ENCODE measurements at regions not wholly inside any gene's neighbourhood (a gene's known extent, or its start where the extent isn't known, plus 50 kb on each side); places are given as distances from the start of the nearest gene placed in this dataset.

DNA sequence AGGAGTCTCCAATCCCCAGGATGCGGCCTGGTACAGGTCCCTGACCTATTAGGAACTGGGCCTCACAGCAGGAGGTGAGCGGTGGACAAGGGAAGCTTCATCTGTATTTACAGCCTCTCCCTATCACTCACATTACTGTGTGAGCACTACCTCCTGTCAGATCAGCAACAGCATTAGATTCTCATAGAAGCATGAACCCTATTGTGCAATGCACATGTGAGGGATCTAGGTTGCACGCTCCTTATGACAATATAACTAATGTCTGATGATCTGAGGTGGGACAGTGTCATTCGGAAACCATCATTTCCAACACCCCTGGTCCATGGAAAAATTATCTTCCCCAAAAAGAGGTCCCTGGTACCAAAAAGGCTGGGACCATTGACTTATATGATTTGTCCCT, 1000.5 kb downstream of the FLRT2 start:
- DNase-seq (ENCODE audit: low read depth in 2 of 2), result no peak

DNA sequence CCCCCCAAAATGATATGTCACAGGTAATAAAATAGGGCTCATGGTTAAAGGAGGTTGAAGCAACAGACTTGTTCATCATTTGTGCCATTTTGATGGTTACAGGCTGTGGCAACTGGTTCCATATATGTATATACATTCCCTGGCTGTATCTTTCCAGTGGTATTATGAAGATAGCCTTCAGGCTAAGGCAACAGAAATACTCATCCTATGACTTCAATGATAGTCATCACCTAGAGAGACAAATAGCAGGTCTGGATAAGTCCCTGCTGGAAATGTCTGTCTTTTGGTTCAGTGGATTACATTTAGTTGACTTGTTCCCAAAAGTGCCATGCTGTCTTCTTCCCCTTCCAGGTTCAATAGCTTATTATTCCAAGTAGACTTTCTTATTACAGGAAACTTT, 997.4 kb downstream of the FLRT2 start:
- DNase-seq (ENCODE audit: low read depth in 2 of 2), result no peak

DNA sequence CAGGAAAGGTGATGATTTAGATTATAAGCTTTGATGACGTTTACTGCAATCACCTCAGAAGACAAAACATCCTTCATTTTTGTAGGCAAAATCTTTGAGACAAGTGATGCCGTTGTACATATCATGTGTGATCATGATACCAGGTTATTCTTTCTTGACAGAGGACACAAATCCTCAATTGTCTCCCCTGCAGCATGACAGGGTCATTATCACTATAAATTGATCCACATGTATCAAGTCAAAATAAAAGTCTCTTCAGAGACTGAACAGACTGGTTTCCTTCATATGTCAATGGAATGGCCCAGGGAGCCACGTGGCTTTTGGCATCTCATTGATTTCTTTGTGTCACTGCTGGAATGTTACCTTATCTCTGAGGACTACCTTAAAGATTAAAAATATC, 995.7 kb downstream of the FLRT2 start:
- no peak for DNase-seq (ENCODE audit: low read depth in 2 of 2)

- DNase-seq (ENCODE audit: low read depth in 2 of 2), result no peak
Measured at GRCh38 chr14:86521843-86522242, 991.9 kb downstream of the FLRT2 start.

DNA sequence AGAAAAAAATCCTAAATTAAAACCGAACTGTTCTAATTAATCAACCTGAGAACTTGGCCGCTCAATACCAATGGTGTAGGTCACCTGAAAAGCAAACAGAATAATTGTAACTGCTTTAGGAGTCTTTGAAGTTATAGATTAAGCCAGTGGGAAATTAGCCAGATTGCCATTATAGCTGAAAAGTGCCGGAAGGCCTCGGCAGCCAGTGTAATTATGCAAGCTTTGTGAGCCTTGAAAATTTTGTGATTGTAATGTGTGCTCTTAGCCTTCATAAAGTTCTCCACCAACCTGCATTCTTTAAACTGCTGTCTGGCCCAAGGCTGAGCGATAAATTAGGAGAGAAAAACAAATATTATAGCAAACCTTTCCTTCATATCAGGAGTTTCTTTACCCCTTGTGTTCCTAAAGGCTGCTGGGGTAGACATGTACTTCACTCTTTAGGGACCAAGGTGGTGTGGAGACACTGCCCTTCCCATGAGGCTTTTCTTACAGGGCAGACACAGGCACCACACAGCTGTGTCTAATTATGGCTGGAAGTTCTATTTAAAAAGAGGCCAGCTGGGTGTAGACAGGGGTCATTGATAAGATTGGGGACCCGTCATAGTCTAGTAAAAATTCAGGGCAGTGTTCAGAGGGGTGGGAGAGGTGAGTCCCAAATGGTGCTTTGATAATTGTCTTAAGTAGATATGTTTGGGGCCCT, 991.2 kb downstream of the FLRT2 start:
- no peak for DNase-seq (ENCODE audit: low read depth in 2 of 2)

DNA sequence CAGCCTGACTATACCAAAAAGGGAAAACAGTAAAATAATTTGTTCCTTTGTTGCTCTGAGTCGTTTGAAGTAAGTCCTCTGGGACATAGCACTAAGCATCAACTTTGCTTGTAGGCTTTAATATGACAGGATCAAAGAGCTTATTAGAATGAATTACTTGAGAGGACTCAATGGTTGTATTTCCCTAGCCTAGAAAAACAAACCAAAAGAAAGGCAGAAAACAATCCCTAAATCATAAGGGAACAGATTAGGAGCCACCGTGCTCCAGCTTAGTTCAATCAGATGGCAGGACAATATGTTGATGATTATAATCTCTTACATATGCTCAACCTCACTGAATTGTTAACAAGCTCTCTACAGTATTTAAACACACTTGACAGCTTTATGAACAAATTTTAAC, 988.4 kb downstream of the FLRT2 start:
- DNase-seq (ENCODE audit: low read depth in 2 of 2), result no peak

DNA sequence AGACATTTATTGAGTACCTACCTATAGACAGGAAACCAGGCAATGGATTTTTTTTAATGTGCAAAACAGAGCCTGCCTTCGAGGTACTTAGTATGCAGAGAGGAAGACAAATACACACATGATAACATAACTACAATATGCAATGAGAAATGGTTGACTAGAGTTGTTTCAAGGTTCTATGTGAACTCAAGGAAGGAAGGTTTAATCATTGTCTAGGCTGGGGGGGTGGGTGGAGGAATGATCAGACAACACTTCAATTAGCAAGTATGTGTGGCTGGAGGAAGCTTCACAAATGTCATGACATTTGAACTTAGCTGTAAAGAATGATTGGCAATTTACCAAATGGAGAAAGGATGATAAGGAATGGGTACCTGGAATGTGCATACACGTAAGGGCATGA, 985.3 kb downstream of the FLRT2 start:
- no peak for DNase-seq (ENCODE audit: low read depth in 2 of 2)

DNA sequence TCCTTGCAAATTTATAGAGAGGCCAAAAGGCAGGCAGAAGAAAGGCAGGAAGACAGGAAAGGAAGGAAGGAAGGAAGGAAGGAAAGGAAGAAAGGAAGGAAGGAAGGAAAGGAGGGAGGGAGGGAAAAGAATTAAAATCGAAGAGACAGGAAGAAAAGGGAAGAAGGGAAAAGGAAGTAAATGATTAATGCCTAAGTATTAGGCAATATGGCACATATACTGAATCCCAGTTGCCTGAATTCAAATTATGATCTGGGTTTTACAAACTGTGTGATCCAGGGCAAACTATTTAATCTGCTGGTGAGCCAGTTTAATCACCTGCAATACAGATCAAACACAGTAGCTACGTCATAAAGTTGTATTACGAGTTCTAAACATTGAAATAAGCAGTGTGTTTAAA, 983.6 kb downstream of the FLRT2 start:
- DNase-seq (ENCODE audit: low read depth in 2 of 2), result no peak

- DNase-seq (ENCODE audit: low read depth in 2 of 2), result no peak
Measured at GRCh38 chr14:86513056-86513455, 983.1 kb downstream of the FLRT2 start.

- no peak for DNase-seq (ENCODE audit: low read depth in 2 of 2)
Measured at GRCh38 chr14:86510491-86510890, 980.5 kb downstream of the FLRT2 start.

DNA sequence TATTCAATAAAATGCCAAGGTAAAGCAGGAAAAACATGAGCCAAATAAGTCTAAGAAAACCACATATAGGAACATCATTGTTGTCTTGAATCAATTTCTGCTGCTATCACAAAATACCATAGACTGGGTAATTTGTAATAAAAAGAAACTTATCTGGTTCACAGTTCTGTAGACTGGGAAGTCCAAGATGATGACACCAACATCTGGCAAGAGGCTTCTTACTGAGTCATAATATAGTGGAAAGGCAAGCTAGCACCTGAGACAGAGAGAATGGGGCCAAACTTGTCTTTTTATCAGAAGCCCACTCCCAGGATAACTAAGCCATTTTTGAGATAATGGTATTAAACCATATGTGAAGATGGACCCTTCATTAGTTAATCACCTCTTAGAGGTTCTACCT, 975.9 kb downstream of the FLRT2 start:
- no peak for DNase-seq (ENCODE audit: low read depth in 2 of 2)

GRCh38 chr14:86501611-86502010, 971.7 kb downstream of the FLRT2 start:
- no peak for DNase-seq (ENCODE audit: low read depth in 2 of 2)

GRCh38 chr14:86491743-86492142, 961.8 kb downstream of the FLRT2 start:
- no peak for DNase-seq (ENCODE audit: low read depth in 2 of 2)

- DNase-seq (ENCODE audit: low read depth in 2 of 2), result no peak
Measured at GRCh38 chr14:86481104-86481503, 951.2 kb downstream of the FLRT2 start.

- no peak for DNase-seq (ENCODE audit: low read depth in 2 of 2)
Measured at GRCh38 chr14:86464341-86464740, 934.4 kb downstream of the FLRT2 start.

DNA sequence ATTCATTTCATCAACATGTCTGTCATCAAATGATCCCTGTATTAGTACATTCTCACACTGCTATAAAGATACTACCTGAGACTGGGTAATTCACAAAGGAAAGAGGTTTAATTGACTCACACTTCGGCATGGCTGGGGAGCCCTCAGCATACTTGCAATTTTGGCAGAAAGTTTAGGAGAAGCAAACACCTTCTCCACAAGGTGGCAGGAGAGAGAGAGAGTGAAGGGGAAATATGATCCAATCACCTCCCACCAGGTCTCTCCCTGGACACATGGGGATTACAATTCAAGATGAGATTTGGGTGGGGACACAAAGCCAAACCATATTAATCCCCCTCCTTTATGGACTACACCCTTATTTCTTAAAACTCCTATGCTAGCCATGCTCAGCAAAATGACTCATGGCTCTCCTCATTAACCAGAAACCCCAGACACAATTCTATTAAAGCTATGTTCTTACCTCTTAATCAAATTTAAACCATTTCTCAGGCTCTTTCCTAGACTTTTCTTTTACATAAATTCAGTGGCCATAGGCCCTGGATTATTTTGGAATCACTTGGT, 932.3 kb downstream of the FLRT2 start:
- DNase-seq (ENCODE audit: low read depth in 2 of 2), result no peak

DNA sequence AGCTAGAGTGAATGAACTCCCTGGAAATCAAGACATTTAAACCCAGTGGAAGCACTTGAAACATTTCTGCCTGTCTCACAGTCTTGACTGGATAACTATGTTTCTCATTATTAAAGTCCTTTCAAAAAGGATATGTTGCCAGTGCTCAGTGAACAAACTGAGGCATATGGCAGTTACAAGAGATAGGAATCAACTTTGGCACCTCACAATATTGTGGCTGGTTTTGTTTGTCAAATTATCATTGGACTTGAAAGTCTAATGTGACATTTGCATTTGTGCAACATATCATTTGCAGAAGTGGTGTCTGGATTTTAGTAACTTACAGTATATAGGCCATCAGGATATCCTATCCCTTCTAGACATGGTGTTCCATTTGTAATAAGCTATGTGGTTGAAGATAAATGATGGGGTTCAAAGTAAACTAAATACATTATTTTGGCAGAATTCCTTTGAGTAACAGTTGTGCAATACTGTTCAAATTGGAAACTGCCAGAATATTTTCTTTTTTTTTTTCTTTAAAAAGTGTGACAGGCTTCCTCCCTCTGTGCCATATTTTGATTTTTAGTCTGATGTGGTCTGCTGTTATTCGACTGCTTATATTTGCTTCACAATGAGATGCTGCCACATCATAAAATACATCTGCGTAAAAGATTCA, 927.7 kb downstream of the FLRT2 start:
- no peak for DNase-seq (ENCODE audit: low read depth in 2 of 2)

DNA sequence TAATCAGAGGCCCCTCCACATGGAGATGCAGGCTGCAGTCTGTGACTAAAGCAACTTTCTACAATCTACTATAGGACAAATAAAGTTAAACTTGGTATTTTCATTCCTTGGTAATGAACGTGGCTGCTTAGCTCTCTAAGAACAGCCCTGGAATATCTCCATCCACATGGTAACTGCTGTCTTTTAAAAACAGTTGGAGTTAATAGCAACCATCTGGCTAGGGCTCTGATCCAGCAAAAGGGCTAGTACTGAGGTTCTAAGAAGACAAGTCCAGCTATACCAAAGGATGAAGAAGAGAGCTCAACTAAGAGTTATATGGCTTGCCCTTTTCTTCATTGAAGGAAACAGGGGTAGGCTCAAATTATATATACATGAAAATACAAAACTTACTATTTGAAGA, 920.1 kb downstream of the FLRT2 start:
- DNase-seq (ENCODE audit: low read depth in 2 of 2), result peak; percentile 20 to 21

DNA sequence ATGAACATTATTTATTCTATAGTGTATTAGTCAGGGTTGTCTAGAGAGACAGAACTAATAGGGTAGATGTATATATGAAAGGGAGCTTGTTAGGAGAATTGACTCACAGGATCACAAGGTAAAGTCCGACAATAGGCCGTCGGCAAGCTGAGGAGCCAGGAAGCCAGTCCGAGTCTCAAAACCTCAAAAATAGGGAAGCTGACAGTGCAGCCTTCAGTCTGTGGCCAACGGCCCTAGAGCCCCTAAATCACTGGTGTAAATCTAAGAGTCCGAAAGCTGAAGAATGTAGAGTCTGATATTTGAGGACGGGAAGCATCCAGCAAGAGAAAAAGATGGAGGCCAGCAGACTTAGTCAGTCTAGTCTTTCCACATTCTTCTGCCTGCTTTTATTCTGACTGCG, 912.2 kb downstream of the FLRT2 start:
- DNase-seq (ENCODE audit: low read depth in 2 of 2), result no peak

GRCh38 chr14:86430853-86431252, 900.9 kb downstream of the FLRT2 start:
- peak; percentile 18 to 31 for DNase-seq (ENCODE audit: low read depth in 2 of 2)

DNA sequence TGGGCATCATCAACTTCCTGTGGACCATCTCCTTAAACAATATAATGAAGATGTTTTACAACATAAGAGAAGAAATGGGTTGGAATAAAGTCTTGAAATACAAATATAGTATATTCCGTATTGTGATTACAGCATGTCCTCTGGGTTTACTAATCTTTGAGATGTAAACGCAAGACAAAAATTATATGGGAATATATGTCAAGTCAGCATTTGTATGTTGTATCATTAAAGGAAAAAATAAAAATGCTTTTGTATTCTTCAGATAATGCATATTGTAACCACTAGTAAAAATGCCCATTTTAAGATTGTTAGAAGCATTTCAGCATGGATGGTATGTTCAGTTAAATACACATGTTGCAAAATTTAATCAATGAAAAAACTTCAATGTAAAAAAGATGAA, 893.3 kb downstream of the FLRT2 start:
- DNase-seq (ENCODE audit: low read depth in 2 of 2), result no peak

- DNase-seq (ENCODE audit: low read depth in 2 of 2), result no peak
Measured at GRCh38 chr14:86420131-86420530, 890.2 kb downstream of the FLRT2 start.

DNA sequence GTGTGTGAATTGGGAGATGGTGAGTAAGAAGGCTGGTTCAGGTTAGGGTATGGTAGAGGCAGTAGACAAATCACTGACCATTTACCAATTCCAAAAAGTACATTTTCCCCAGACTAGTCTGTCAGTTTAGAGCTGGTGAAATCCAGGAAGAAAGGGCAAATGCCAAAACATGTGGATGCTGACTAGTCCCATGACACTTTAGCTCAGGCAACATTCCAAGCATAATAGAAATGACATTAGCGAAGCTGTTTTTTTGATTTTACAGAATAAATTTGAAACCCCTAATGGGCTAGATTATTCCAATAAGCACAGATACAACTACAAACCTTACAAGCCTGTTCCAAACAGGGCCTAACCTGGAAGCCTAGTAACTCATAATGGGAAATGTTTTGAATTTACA, 884.2 kb downstream of the FLRT2 start:
- DNase-seq (ENCODE audit: low read depth in 2 of 2), result no peak

Measured in fibroblast of skin of left quadriceps (primary cell).